SU-DHL-6 (cell line): ENCODE measurements at regions not wholly inside any gene's neighbourhood (a gene's known extent, or its start where the extent isn't known, plus 50 kb on each side); places are given as distances from the start of the nearest gene placed in this dataset.

ENCODE experiments used
- CTCF ChIP-seq: fragments of 200-600 bp; sonication (generic); IDR thresholded peaks from one replicate; pipeline ENCODE4 v1.5.1; 2017; ENCODE audit warnings: antibody characterized with exemption, mild to moderate bottlenecking, low read length, moderate library complexity; ENCODE audit not compliant: insufficient read depth, poor library complexity, severe bottlenecking
- EZH2phosphoT487 ChIP-seq: fragments of 200-600 bp; sonication (generic), shearing (Covaris generic); conservative IDR thresholded peaks from 2 replicates; pipeline ENCODE4 v1.6.1; 2018; ENCODE audit warnings: mild to moderate bottlenecking, antibody characterized with exemption, low read length, moderate library complexity, mixed read lengths

- TF ChIP-seq CTCF = no peak
- TF ChIP-seq EZH2phosphoT487 = no peak
Observed at GRCh38 chr3:80213086-80213485, 445.3 kb upstream of the ROBO1 start.
